ENCODE measurements at regions not wholly inside any gene's neighbourhood (a gene's known extent, or its start where the extent isn't known, plus 50 kb on each side); places are given as distances from the start of the nearest gene placed in this dataset.

DNA sequence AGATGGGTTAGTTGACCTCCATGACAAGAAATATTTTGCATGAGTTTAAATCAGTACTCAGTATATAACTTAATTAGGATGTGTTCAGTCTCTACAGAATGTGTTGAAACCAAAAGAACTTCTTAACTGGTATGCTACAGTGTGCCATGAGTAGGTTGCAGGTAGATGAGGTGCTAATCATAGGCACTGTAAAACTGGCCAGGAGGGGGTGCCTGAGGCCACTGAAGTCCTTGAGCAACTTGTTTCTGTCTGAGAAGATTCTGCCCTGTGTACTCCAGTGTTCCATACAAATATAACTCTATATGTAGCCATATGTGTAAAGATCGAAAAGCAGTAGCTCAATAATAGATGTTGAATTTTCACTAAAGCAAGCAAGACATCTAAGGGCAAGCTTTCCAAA lies 549.2 kb upstream of the KLF12 start:
- DNase-seq (ENCODE audit: low read depth, low spot score) (no peak), FAIRE-seq (no peak)
- Histone ChIP-seq H3K4me2 (ENCODE audit: control insufficient read depth, extremely low read depth, insufficient read depth, low read depth, low read length) (no peak overlapping the region), H3K4me1 (ENCODE audit: control insufficient read depth, extremely low read depth, insufficient read depth, low read length) (no peaks in the 10 kb centered on the region), H3K9me1 (ENCODE audit: control insufficient read depth, extremely low read depth, insufficient read depth, low read length) (no peaks in the 10 kb centered on the region), H3K27ac (ENCODE audit: control insufficient read depth, insufficient read depth, low read length) (no peak overlapping the region), H3K36me3 (ENCODE audit: control insufficient read depth in 2 of 2, extremely low read depth in 1 of 2, insufficient read depth in 2 of 2, low read length in 2 of 2) (no peaks in the 10 kb centered on the region), H3K9me3 (ENCODE audit: control insufficient read depth, low read depth, low read length) (no peaks in the 10 kb centered on the region), H2AFZ (ENCODE audit: control insufficient read depth, low read length) (no peak overlapping the region), H3K9ac (ENCODE audit: control insufficient read depth, extremely low read depth, insufficient read depth, low read length) (no peak overlapping the region), H3K79me2 (ENCODE audit: control insufficient read depth, insufficient read depth, low read length) (no peaks in the 10 kb centered on the region), H3K27me3 (ENCODE audit: control insufficient read depth, extremely low read depth, insufficient read depth, low read length) (no peaks in the 10 kb centered on the region), H4K20me1 (ENCODE audit: control insufficient read depth, extremely low read depth, insufficient read depth, low read length) (no peaks in the 10 kb centered on the region), H3K4me3 (ENCODE audit: control insufficient read depth in 2 of 3, extremely low read depth in 1 of 3, insufficient read depth in 2 of 3, low read depth in 1 of 3, low read length in 3 of 3) (no peak overlapping the region)
- dilution Hi-C loops (cut with MboI; ENCODE audit: extremely low pct_ligation_motif_present, low sequenced_read_pairs) = no loop called here
- no peak for TF ChIP-seq EZH2 (IDR thresholded peaks at IDR 0.05; ENCODE audit: low read length)
- TF ChIP-seq, protein P1, sequence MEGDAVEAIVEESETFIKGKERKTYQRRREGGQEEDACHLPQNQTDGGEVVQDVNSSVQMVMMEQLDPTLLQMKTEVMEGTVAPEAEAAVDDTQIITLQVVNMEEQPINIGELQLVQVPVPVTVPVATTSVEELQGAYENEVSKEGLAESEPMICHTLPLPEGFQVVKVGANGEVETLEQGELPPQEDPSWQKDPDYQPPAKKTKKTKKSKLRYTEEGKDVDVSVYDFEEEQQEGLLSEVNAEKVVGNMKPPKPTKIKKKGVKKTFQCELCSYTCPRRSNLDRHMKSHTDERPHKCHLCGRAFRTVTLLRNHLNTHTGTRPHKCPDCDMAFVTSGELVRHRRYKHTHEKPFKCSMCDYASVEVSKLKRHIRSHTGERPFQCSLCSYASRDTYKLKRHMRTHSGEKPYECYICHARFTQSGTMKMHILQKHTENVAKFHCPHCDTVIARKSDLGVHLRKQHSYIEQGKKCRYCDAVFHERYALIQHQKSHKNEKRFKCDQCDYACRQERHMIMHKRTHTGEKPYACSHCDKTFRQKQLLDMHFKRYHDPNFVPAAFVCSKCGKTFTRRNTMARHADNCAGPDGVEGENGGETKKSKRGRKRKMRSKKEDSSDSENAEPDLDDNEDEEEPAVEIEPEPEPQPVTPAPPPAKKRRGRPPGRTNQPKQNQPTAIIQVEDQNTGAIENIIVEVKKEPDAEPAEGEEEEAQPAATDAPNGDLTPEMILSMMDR (optimal IDR thresholded peaks at IDR 0.05 in 1 of 3, IDR thresholded peaks at IDR 0.05 in 1 of 3, conservative IDR thresholded peaks at IDR 0.05 in 1 of 3; ENCODE audit: extremely low read depth in 1 of 3, insufficient read depth in 2 of 3, low read length in 3 of 3) = peak in 2 of 3 experiments; percentile 38 to 48

DNA sequence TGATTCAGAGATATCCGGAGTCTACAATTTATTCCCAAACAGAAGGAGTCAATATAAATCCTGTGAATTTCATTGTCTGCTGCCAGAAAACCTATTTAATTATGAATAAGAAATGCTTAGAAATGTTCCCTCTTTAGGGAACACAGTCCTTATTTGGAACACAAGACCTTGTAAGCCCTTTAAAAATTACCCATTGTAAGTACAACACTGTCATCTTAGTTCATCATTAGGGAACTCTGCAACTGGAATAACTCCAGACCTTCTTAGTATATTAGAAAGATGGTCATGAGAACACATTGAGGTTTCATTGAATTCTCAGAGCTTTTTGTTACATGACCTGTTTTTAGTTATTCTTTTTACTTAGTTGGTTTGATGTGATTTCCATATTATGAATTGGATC lies 548.5 kb upstream of the KLF12 start:
- no peaks in the 10 kb centered on the region for H3K9me1 ChIP-seq (ENCODE audit: control insufficient read depth, extremely low read depth, insufficient read depth, low read length)
- no peak overlapping the region for H3K9ac ChIP-seq (ENCODE audit: control insufficient read depth, extremely low read depth, insufficient read depth, low read length)
- TF ChIP-seq EZH2 (IDR thresholded peaks at IDR 0.05; ENCODE audit: low read length) = no peak
- TF ChIP-seq, protein P1 (optimal IDR thresholded peaks at IDR 0.05 in 1 of 3, IDR thresholded peaks at IDR 0.05 in 1 of 3, conservative IDR thresholded peaks at IDR 0.05 in 1 of 3; ENCODE audit: extremely low read depth in 1 of 3, insufficient read depth in 2 of 3, low read length in 3 of 3) = no peak
- no peaks in the 10 kb centered on the region for H3K79me2 ChIP-seq (ENCODE audit: control insufficient read depth, insufficient read depth, low read length)
- H3K27ac ChIP-seq (ENCODE audit: control insufficient read depth, insufficient read depth, low read length) = no peak overlapping the region
- DNase-seq (ENCODE audit: low read depth, low spot score) (no peak), FAIRE-seq (no peak)
- dilution Hi-C loops (cut with MboI; ENCODE audit: extremely low pct_ligation_motif_present, low sequenced_read_pairs) = no loop called here
- no peaks in the 10 kb centered on the region for H3K9me3 ChIP-seq (ENCODE audit: control insufficient read depth, low read depth, low read length)
- no peaks in the 10 kb centered on the region for H3K27me3 ChIP-seq (ENCODE audit: control insufficient read depth, extremely low read depth, insufficient read depth, low read length)
- H2AFZ ChIP-seq (ENCODE audit: control insufficient read depth, low read length) = no peak overlapping the region
- H3K4me2 ChIP-seq (ENCODE audit: control insufficient read depth, extremely low read depth, insufficient read depth, low read depth, low read length) = no peak overlapping the region
- no peaks in the 10 kb centered on the region for H3K36me3 ChIP-seq (ENCODE audit: control insufficient read depth in 2 of 2, extremely low read depth in 1 of 2, insufficient read depth in 2 of 2, low read length in 2 of 2)
- H3K4me3 ChIP-seq (ENCODE audit: control insufficient read depth in 2 of 3, extremely low read depth in 1 of 3, insufficient read depth in 2 of 3, low read depth in 1 of 3, low read length in 3 of 3) = no peak overlapping the region
- H4K20me1 ChIP-seq (ENCODE audit: control insufficient read depth, extremely low read depth, insufficient read depth, low read length) = no peaks in the 10 kb centered on the region
- H3K4me1 ChIP-seq (ENCODE audit: control insufficient read depth, extremely low read depth, insufficient read depth, low read length) = no peaks in the 10 kb centered on the region
